GM21526 (cell line): ENCODE measurements at regions not wholly inside any gene's neighbourhood (a gene's known extent, or its start where the extent isn't known, plus 50 kb on each side); places are given as distances from the start of the nearest gene placed in this dataset.
A peak's percentile ranks its signal among the peaks of the same experiment; 100 is the strongest.

Experiments used
- ATAC-seq: cut with Tn5 transposase; IDR thresholded peaks from one replicate; pipeline ENCODE4 v1.9.1; 2021; ENCODE audit warnings: moderate library complexity; ENCODE audit not compliant: unreplicated experiment, low FRiP score

- ATAC-seq = no peak
Observed at GRCh38 chr15:39338251-39338650, 242.6 kb upstream of the THBS1 start.

DNA sequence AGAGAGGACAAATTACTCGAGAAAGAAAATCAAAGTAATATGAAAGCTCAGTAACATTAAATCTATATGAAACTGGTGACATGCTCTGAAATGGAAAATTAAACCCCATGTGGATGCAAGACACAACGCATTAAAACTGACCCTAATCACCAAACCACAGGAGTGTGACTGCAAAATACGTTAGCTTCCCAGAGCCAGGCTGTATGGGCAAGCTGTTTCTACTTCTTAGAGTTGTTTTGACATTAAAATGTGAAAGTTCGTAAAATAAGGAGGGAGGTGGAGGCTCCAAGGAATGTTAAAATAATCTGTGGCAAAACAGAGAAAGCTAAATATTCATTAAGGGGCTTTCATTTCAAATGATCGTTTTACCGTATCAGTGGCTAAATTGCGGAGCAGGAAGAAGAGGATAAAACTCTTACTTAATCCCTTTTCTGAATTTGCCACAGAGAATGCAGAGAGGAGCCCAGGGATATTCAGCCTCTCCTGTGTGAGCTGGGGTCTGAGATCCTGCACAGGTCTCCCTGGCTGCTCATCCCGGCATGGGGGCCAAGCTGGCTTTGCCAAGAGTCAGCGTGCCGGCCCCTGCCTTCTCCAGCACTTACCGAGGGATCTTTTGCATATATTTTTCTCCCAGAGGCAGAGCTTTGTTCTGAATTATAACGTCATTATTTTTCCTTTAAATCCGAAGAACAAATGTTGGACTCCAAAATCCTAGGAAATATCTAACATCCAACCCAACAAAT is 239.8 kb upstream of the THBS1 start:
- ATAC-seq = no peak

- no peak for ATAC-seq
Observed at GRCh38 chr15:39344662-39345141, 236.2 kb upstream of the THBS1 start.

GRCh38 chr15:39345176-39345575 is 235.7 kb upstream of the THBS1 start:
- no peak for ATAC-seq

- no peak for ATAC-seq
Observed at GRCh38 chr15:39347453-39347852, 233.4 kb upstream of the THBS1 start.

DNA sequence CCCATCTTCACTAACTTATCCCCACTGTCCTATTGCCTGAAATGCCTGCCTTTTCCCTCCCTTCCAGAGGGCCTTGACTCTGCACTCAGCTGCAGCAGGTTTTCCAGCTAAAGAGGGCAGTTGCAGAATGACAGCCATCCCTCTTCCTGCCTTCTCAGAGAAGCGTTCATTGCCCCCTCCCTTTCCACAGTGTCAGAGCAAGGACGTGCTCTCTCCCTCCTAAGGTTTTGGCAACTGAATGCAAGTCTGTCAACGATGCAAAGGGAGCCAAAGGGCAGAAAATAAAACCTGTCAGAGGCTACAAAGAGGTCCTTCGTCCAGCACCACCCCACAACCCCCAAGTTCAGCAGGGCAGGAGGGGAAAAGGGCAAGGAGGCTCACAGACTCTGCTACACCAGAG is 230.1 kb upstream of the THBS1 start:
- ATAC-seq = no peak

- ATAC-seq = no peak
Observed at GRCh38 chr15:39354189-39354588, 226.7 kb upstream of the THBS1 start.

- ATAC-seq = peak; percentile 60
Observed at GRCh38 chr15:39357480-39358268, 223.2 kb upstream of the THBS1 start.

GRCh38 chr15:39358441-39359041 is 222.3 kb upstream of the THBS1 start:
- no peak for ATAC-seq

GRCh38 chr15:39359771-39360170 is 221.1 kb upstream of the THBS1 start:
- ATAC-seq = no peak

DNA sequence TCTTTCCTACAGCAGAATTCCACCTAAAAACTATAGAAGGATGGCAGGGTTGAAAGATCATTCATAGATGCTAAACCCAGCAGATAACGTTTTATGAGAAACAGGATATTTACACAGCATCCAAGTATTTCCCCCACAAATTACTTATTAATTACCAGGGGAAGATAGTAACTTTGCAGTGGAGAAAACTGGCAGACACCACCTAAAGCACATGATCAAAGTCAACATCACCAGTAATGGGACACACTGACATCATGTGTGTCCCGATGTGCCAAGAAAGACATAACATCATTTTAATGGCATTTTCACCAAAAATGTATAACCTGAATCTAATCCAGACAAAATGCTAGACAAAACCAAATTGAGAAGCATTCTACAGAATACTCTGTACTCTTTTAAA is 220.4 kb upstream of the THBS1 start:
- no peak for ATAC-seq

DNA sequence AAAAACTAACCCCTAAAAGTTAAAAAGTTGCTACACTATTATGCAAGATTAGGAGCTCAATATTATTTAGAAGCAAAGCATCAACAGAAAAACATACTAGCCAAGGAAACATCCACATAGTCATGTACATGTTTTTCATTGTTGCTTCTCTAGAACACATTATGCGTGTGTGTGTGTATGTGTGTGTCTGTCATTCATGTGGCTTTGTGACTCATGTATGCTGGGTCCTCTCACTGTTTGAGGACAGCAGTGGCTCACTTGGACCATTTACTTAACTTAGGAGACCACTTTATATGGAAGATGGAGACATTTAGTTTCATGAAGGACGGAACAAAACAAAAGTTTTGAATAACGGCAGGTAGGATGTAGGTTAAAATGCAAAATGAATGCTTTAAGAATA is 219.4 kb upstream of the THBS1 start:
- ATAC-seq = no peak

GRCh38 chr15:39362821-39363561 is 217.9 kb upstream of the THBS1 start:
- ATAC-seq = no peak

DNA sequence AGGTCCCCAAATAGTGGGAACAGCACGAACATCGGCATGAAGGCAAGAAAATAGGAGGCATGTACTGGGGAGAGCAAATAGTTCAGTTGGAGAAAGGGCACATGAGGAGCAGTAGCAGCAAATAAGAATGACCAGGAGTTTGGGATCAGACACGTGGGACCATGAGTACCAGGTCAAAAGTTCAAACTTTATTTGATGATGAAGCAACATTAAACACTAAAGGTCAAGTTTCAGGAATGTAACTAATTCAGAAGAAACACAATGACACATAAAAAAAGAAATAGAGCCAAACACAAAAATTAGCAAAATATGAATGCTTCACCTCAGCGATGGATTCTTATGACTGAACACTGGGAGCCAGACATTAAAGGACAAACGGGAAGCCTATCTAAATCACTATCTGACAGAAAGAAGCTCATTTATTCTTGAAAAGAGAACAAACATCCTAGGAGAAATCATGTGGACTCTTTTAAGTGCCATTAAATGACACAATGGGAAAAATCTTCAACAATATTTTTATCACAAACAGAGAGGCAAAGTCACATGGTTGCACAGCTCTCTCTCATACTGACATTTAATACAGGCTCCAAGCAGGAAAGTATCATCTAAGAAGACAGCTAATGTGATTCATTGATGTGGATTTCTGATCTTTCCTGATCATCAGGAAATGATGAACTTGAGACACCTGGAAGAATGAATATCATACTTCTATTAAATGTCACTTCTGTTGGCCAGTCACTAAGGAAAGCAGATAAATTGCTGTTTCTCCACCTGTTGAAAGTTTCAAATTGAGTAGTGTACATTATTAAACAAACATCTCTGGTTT is 216.9 kb upstream of the THBS1 start:
- ATAC-seq = no peak

DNA sequence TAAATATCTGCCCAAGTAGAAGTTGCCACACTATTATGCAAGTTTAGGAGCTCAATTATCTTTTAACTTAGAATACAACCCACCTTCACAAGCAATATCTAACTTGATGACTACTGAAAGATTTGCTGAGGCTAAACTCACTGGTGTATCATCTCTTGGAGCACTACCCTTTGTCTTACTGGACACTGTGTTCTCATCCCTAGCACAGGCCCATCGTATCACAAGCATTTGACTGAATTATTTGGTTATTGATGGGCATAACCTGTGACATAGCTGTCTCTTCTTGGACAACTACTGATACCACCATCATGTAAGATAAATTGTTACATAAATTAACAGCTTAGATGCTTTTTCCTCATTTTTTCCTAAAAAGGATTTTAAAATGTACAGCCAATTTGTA is 216.2 kb upstream of the THBS1 start:
- no peak for ATAC-seq

GRCh38 chr15:39365161-39365560 is 215.7 kb upstream of the THBS1 start:
- no peak for ATAC-seq

DNA sequence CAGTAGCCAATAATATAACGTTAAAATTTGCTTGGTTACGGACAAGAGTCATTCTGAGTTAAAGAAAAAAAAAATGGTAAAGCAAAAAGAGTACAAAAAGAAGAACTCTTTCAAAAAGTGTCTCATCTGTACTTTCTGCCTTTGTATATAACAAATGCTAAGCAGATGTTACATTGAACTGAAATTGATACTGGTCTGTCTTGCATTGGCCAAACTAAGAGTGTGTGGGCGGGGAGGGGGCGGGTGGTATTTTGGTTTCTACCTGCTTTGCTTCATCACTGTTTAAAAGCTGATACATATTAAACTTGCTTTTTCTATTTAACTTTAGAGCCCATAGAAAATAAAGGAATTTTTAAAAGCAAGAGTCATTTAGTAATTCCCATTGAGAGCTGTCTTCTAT is 215.0 kb upstream of the THBS1 start:
- no peak for ATAC-seq

DNA sequence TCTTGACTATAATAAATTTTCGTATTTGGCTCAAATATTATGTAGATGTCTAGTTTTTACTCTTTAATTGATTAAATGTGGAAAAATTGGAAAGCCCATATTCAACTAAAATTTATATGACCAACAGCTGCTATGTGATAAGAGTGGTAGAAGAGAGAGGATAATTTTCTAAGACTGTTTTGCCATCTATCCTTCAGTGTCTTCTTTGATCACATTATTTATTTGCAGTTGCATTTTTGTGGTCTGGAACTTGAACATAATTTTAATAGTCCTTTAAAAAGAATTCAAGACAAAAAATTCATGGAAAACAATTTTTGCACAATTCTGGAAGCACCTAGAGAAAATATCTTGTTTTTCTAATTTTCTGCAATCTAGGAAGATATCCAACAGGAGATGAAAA is 213.3 kb upstream of the THBS1 start:
- no peak for ATAC-seq

- ATAC-seq = no peak
Observed at GRCh38 chr15:39369768-39370167, 211.1 kb upstream of the THBS1 start.

- ATAC-seq = no peak
Observed at GRCh38 chr15:39376371-39376909, 204.4 kb upstream of the THBS1 start.
